Activated T-cell treated with anti-CD3 and anti-CD28 coated beads for 24 hours (primary cell): ENCODE measurements at regions not wholly inside any gene's neighbourhood (a gene's known extent, or its start where the extent isn't known, plus 50 kb on each side); places are given as distances from the start of the nearest gene placed in this dataset.
"Not testable (repeated sequence)": the region's sequence is repeated elsewhere in the genome, so short reads cannot be mapped to it uniquely, and the experiment has no call there.

Experiments
- DNase-seq: peaks from one replicate; pipeline ENCODE4 v3.0.0-alpha.2; 2020; ENCODE audit warnings: low read depth

GRCh38 chr13:44748439-44748838 is 172.3 kb upstream of the TSC22D1 start:
- no peak for DNase-seq

- no peak for DNase-seq
Measured at GRCh38 chr13:44747179-44747578, 171.0 kb upstream of the TSC22D1 start.

- no peak for DNase-seq
Measured at GRCh38 chr13:44746690-44747089, 170.6 kb upstream of the TSC22D1 start.

- DNase-seq: no peak
Measured at GRCh38 chr13:44744880-44745633, 168.9 kb upstream of the TSC22D1 start.

GRCh38 chr13:44739539-44739938 is 163.4 kb upstream of the TSC22D1 start:
- no peak for DNase-seq

- no peak for DNase-seq
Measured at GRCh38 chr13:44739120-44739519, 163.0 kb upstream of the TSC22D1 start.

- DNase-seq: no peak
Measured at GRCh38 chr13:44738463-44738862, 162.3 kb upstream of the TSC22D1 start.

GRCh38 chr13:44735806-44736205 is 159.7 kb upstream of the TSC22D1 start:
- no peak for DNase-seq

GRCh38 chr13:44734201-44734707 is 158.1 kb upstream of the TSC22D1 start:
- DNase-seq: no peak

GRCh38 chr13:44732503-44733098 is 156.5 kb upstream of the TSC22D1 start:
- no peak for DNase-seq

- no peak for DNase-seq
Measured at GRCh38 chr13:44730851-44731250, 154.7 kb upstream of the TSC22D1 start.

GRCh38 chr13:44730099-44730498 is 154.0 kb upstream of the TSC22D1 start:
- no peak for DNase-seq

- DNase-seq: not testable (repeated sequence)
Measured at GRCh38 chr13:44727591-44727990, 151.5 kb upstream of the TSC22D1 start.

- no peak for DNase-seq
Measured at GRCh38 chr13:44726778-44727177, 150.6 kb upstream of the TSC22D1 start.

GRCh38 chr13:44726214-44726613 is 150.1 kb upstream of the TSC22D1 start:
- no peak for DNase-seq

- DNase-seq: no peak
Measured at GRCh38 chr13:44719857-44720671, 143.9 kb upstream of the TSC22D1 start.

GRCh38 chr13:44718467-44718866 is 142.3 kb upstream of the TSC22D1 start:
- DNase-seq: no peak

GRCh38 chr13:44715287-44716230 is 139.4 kb upstream of the TSC22D1 start:
- no peak for DNase-seq

GRCh38 chr13:44713788-44714469 is 137.8 kb upstream of the TSC22D1 start:
- no peak for DNase-seq

GRCh38 chr13:44711706-44712105 is 135.6 kb upstream of the TSC22D1 start:
- no peak for DNase-seq

GRCh38 chr13:44710576-44710975 is 134.4 kb upstream of the TSC22D1 start:
- peak; percentile 28 for DNase-seq
